GM12878 (cell line): ENCODE measurements at regions not wholly inside any gene's neighbourhood (a gene's known extent, or its start where the extent isn't known, plus 50 kb on each side); places are given as distances from the start of the nearest gene placed in this dataset.

Source experiments
- ATAC-seq: fragments of 200-7000 bp; cut with Tn5 transposase; 3 replicates; pipeline ENCODE4 v1.9.1; 2020; ENCODE audit warnings: mild to moderate bottlenecking, moderate library complexity
- BruUV-seq: library from RNA; stranded (reverse); fragments of 400-500 nt; replicated peaks from 2 replicates; lab custom pipeline; 2021; lab: Mats Ljungman, UMichigan
- CTCF ChIA-PET: fragments of 300-600 bp; sonication (Branson Sonifier 250); formaldehyde crosslinking; extraction: SDS; loops from one replicate; lab custom pipeline; 2021; ENCODE audit warnings: inconsistent platforms; lab: Yijun Ruan, JAX
- POLR2A ChIA-PET: fragments of 350-600 bp; formaldehyde crosslinking; extraction: SDS; loops from one replicate; lab custom pipeline; 2021; ENCODE audit warnings: inconsistent platforms; lab: Charles Lee
- RAD21 ChIA-PET: fragments of 300-600 bp; sonication (Branson Sonifier 250); formaldehyde crosslinking; loops from one replicate; lab custom pipeline; 2023; ENCODE audit warnings: antibody characterized with exemption; ENCODE audit not compliant: unreplicated experiment; lab: Charles Lee
- SMC1A ChIA-PET: fragments of 300-600 bp; sonication (Branson Sonifier 250); formaldehyde crosslinking; loops from one replicate; lab custom pipeline; 2023; ENCODE audit not compliant: unreplicated experiment, uncharacterized antibody; lab: Charles Lee
- DNase-seq: peaks from one replicate; pipeline ENCODE4 v3.0.0-alpha.2; 2011; ENCODE audit warnings: low read depth, low spot score
- FAIRE-seq: peaks from 3 replicates; lab custom pipeline; 2011; peaks lifted over from hg19 to GRCh38; lab: Jason Lieb, UNC
- H2AFZ ChIP-seq: 2 replicates; pipeline ENCODE4 v1.6.0; 2011; ENCODE audit warnings: low read depth, low read length, control low read depth; ENCODE audit not compliant: control insufficient read depth
- H3K27ac ChIP-seq: 2 replicates; pipeline ENCODE4 v1.5.1; 2011; ENCODE audit warnings: control low read depth; ENCODE audit not compliant: control insufficient read depth, insufficient read depth
- H3K27me3 ChIP-seq, 2 experiments: replicated peaks in 1 of 2; 2 replicates each; pipeline versions ENCODE4 v1.6.0 to v1.6.1; 2011; ENCODE audit warnings: low read length in 1 of 2; ENCODE audit not compliant: control insufficient read depth in 2 of 2, insufficient read depth in 2 of 2
- H3K36me3 ChIP-seq, 2 experiments: 2 replicates each; pipeline ENCODE4 v1.5.1; 2011; ENCODE audit warnings: low read length in 1 of 2; ENCODE audit not compliant: control insufficient read depth in 2 of 2, insufficient read depth in 2 of 2
- H3K4me1 ChIP-seq: 2 replicates; pipeline ENCODE4 v1.6.1; 2011; ENCODE audit warnings: mild to moderate bottlenecking, low read length, moderate library complexity, mixed read lengths; ENCODE audit not compliant: control insufficient read depth, insufficient read depth
- H3K4me2 ChIP-seq: 2 replicates; pipeline ENCODE4 v1.6.0; 2011; ENCODE audit warnings: control low read depth; ENCODE audit not compliant: control insufficient read depth, insufficient read depth
- H3K4me3 ChIP-seq: fragments of 200-600 bp; sonication (generic); 2 replicates; pipeline ENCODE4 v1.5.1; 2016
- H3K79me2 ChIP-seq: 2 replicates; pipeline ENCODE4 v1.6.0; 2011; ENCODE audit warnings: low read length; ENCODE audit not compliant: control insufficient read depth, insufficient read depth
- H3K9ac ChIP-seq: 2 replicates; pipeline ENCODE4 v1.8.0; 2011; ENCODE audit warnings: low read length, control low read depth, mixed read lengths; ENCODE audit not compliant: control insufficient read depth, insufficient read depth
- H3K9me3 ChIP-seq: replicated peaks from 3 replicates; pipeline ENCODE4 v1.5.1; 2011; ENCODE audit warnings: mild to moderate bottlenecking, low read length; ENCODE audit not compliant: control insufficient read depth, insufficient read depth
- H4K20me1 ChIP-seq: 2 replicates; pipeline ENCODE4 v1.6.0; 2011; ENCODE audit not compliant: control insufficient read depth, insufficient read depth
- BHLHE40 ChIP-seq, 2 experiments: fragments of 450-650 bp in 1 of 2; IDR thresholded peaks; 2 replicates each; pipeline ENCODE4 v1.6.1; 2011 to 2017; ENCODE audit warnings: low read depth in 2 of 2, borderline replicate concordance in 1 of 2, improper control_type of control experiment in 1 of 2, low read length in 1 of 2, mild to moderate bottlenecking in 1 of 2
- CHD4 ChIP-seq: fragments of 200-600 bp; sonication (generic); IDR thresholded peaks from 2 replicates; pipeline ENCODE4 v1.6.1; 2016; ENCODE audit warnings: mild to moderate bottlenecking
- HDAC2 ChIP-seq: fragments of 200-600 bp; sonication (generic); IDR thresholded peaks from 2 replicates; pipeline ENCODE4 v1.6.1; 2017
- IRF4 ChIP-seq: IDR thresholded peaks from 2 replicates; pipeline ENCODE4 v1.6.1; 2011; ENCODE audit warnings: low read depth, low read length
- MTA2 ChIP-seq: fragments of 450-650 bp; IDR thresholded peaks from 2 replicates; pipeline ENCODE4 v1.6.1; 2016; ENCODE audit warnings: low read depth, mild to moderate bottlenecking, moderate library complexity
- NFXL1 ChIP-seq: fragments of 450-650 bp; IDR thresholded peaks from 2 replicates; pipeline ENCODE4 v1.6.1; 2017; ENCODE audit warnings: antibody characterized with exemption, mild to moderate bottlenecking, borderline replicate concordance
- NR2F1 ChIP-seq: fragments of 450-650 bp; conservative IDR thresholded peaks from 2 replicates; pipeline ENCODE4 v1.6.1; 2017; ENCODE audit warnings: mild to moderate bottlenecking
- SMAD5 ChIP-seq: IDR thresholded peaks from 2 replicates; pipeline ENCODE4 v1.6.1; 2016; ENCODE audit warnings: antibody characterized with exemption, low read depth
- SMC3 ChIP-seq: IDR thresholded peaks from 2 replicates; pipeline ENCODE4 v1.6.1; 2011; ENCODE audit warnings: low read length, improper control_type of control experiment, borderline replicate concordance
- TAF1 ChIP-seq: IDR thresholded peaks from 2 replicates; pipeline ENCODE4 v1.6.1; 2011; ENCODE audit warnings: mild to moderate bottlenecking, low read depth, low read length, borderline replicate concordance
- TCF12 ChIP-seq: IDR thresholded peaks from 2 replicates; pipeline ENCODE4 v1.6.1; 2011; ENCODE audit warnings: low read depth, mild to moderate bottlenecking, low read length
- ZNF687 ChIP-seq: fragments of 450-650 bp; IDR thresholded peaks from 2 replicates; pipeline ENCODE4 v1.6.1; 2017; ENCODE audit warnings: mild to moderate bottlenecking, moderate library complexity
- WGBS: methylation state at CpG from one replicate; pipeline ENCODE4 v1.1.6; 2016; ENCODE audit warnings: low lambda C conversion rate; ENCODE audit not compliant: insufficient replicate concordance, insufficient coverage; ENCODE audit errors: missing lambda C conversion rate; 5-methylcytosine and 5-hydroxymethylcytosine counted together
- in situ Hi-C: fragments of 300-500 bp; cut with MboI; formaldehyde crosslinking; loops from 9 replicates; pipeline ENCODE4 v1.14.3; 2018; ENCODE audit warnings: mixed read lengths
- intact Hi-C: fragments of 100-400 bp; cut with micrococcal nuclease; formaldehyde crosslinking; loops from one replicate; pipeline ENCODE4 v1.14.2; 2022; ENCODE audit not compliant: unreplicated experiment
- TF ChIP-seq, protein P1 (sequence below): fragments of 450-650 bp; IDR thresholded peaks from 2 replicates; pipeline ENCODE4 v1.6.1; 2017; ENCODE audit warnings: borderline replicate concordance
- TF ChIP-seq, protein P2 (sequence below): fragments of 450-650 bp; IDR thresholded peaks from 2 replicates; pipeline ENCODE4 v1.6.1; 2017; ENCODE audit warnings: antibody characterized with exemption, mild to moderate bottlenecking, moderate library complexity
- TF ChIP-seq, protein P3 (sequence below): fragments of 450-650 bp; IDR thresholded peaks from 2 replicates; pipeline ENCODE4 v1.6.1; 2018; ENCODE audit warnings: borderline replicate concordance, mild to moderate bottlenecking; ENCODE audit not compliant: partially characterized antibody

DNA sequence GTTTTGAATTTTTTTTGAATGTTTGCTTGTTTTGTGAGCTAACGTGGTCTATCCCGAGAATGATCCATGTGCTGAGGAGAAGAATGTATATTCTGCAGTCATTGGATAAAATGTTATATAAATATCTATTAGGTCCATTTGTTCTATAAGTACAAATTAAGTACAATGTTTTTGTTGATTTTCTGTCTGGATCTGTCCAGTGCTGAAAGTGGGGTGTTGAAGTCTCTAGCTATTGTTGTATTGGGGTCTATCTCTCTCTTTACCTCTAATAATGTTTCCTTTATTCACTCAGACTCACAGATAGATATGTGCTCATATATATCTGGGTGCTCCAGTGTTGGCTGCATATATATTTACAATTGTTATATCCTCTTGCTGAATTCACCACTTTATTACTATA lies 144.8 kb upstream of the SETMAR start:
- no peaks in the 10 kb centered on the region for H3K27me3 ChIP-seq
- FAIRE-seq (no peak), ATAC-seq (no peak), DNase-seq (no peak)
- POLR2A ChIA-PET = no interaction called here
- SMC1A ChIA-PET = no interaction called here
- no peak overlapping the region for H3K4me3 ChIP-seq
- no peaks in the 10 kb centered on the region for H4K20me1 ChIP-seq
- no TSS peak for BruUV-seq
- H3K4me1 ChIP-seq = no peaks in the 10 kb centered on the region
- no peak overlapping the region for H3K4me2 ChIP-seq
- no peaks in the 10 kb centered on the region for H3K36me3 ChIP-seq
- H2AFZ ChIP-seq = no peak overlapping the region
- in situ Hi-C loops (no loop called here), intact Hi-C loops (no loop called here)
- H3K79me2 ChIP-seq = no peaks in the 10 kb centered on the region
- 79% methylated on average over 2 of the region's 2 CpGs for WGBS
- RAD21 ChIA-PET = no interaction called here
- no peaks in the 10 kb centered on the region for H3K9me3 ChIP-seq
- CTCF ChIA-PET = no interaction called here
- no peak overlapping the region for H3K27ac ChIP-seq
- TF ChIP-seq, protein P1, sequence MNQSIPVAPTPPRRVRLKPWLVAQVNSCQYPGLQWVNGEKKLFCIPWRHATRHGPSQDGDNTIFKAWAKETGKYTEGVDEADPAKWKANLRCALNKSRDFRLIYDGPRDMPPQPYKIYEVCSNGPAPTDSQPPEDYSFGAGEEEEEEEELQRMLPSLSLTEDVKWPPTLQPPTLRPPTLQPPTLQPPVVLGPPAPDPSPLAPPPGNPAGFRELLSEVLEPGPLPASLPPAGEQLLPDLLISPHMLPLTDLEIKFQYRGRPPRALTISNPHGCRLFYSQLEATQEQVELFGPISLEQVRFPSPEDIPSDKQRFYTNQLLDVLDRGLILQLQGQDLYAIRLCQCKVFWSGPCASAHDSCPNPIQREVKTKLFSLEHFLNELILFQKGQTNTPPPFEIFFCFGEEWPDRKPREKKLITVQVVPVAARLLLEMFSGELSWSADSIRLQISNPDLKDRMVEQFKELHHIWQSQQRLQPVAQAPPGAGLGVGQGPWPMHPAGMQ = no peak
- TF ChIP-seq CHD4 (no peak), SMC3 (no peak), TAF1 (no peak), BHLHE40 (IDR thresholded peaks at IDR 0.05; ENCODE audit: borderline replicate concordance in 1 of 2, low read depth in 2 of 2, low read length in 1 of 2) (no peak), NFXL1 (no peak), IRF4 (no peak), NR2F1 (no peak), HDAC2 (no peak), SMAD5 (no peak), TCF12 (no peak), MTA2 (no peak), ZNF687 (no peak)
- TF ChIP-seq, protein P2, sequence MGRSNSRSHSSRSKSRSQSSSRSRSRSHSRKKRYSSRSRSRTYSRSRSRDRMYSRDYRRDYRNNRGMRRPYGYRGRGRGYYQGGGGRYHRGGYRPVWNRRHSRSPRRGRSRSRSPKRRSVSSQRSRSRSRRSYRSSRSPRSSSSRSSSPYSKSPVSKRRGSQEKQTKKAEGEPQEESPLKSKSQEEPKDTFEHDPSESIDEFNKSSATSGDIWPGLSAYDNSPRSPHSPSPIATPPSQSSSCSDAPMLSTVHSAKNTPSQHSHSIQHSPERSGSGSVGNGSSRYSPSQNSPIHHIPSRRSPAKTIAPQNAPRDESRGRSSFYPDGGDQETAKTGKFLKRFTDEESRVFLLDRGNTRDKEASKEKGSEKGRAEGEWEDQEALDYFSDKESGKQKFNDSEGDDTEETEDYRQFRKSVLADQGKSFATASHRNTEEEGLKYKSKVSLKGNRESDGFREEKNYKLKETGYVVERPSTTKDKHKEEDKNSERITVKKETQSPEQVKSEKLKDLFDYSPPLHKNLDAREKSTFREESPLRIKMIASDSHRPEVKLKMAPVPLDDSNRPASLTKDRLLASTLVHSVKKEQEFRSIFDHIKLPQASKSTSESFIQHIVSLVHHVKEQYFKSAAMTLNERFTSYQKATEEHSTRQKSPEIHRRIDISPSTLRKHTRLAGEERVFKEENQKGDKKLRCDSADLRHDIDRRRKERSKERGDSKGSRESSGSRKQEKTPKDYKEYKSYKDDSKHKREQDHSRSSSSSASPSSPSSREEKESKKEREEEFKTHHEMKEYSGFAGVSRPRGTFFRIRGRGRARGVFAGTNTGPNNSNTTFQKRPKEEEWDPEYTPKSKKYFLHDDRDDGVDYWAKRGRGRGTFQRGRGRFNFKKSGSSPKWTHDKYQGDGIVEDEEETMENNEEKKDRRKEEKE = no peak
- TF ChIP-seq, protein P3, sequence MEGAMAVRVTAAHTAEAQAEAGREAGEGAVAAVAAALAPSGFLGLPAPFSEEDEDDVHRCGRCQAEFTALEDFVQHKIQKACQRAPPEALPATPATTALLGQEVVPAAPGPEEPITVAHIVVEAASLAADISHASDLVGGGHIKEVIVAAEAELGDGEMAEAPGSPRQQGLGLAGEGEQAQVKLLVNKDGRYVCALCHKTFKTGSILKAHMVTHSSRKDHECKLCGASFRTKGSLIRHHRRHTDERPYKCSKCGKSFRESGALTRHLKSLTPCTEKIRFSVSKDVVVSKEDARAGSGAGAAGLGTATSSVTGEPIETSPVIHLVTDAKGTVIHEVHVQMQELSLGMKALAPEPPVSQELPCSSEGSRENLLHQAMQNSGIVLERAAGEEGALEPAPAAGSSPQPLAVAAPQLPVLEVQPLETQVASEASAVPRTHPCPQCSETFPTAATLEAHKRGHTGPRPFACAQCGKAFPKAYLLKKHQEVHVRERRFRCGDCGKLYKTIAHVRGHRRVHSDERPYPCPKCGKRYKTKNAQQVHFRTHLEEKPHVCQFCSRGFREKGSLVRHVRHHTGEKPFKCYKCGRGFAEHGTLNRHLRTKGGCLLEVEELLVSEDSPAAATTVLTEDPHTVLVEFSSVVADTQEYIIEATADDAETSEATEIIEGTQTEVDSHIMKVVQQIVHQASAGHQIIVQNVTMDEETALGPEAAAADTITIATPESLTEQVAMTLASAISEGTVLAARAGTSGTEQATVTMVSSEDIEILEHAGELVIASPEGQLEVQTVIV = no peak
- H3K9ac ChIP-seq = no peak overlapping the region
